ENCODE measurements at regions not wholly inside any gene's neighbourhood (a gene's known extent, or its start where the extent isn't known, plus 50 kb on each side); places are given as distances from the start of the nearest gene placed in this dataset.

DNA sequence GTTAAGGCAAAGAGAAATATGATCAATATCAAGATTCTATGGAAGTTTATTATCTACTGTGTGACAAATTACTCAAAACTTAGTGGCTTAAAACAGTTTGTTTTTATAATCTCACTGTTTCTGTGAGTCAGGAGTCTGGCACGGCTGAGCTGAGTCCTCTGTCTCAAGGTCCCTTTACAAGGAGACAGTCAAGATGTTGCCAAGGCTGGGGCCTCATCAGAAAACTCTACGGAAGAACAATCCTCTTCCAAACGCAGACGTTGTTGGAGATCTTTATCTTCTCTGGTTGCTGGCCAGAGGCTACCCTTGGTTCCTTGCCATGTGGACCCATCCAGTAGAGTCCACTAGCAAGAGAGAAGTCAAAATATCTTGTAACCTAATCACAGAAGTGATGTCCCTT is 100.6 kb upstream of the CCND2 start (continued):
- TF ChIP-seq EZH2 (IDR thresholded peaks at IDR 0.05; ENCODE audit: borderline replicate concordance, insufficient read depth, low read length, poor library complexity, severe bottlenecking) (no peak), EP300 (conservative IDR thresholded peaks at IDR 0.05; ENCODE audit: poor library complexity, severe bottlenecking) (no peak)

- H3K9ac ChIP-seq (ENCODE audit: low read length), result no peak overlapping the region
- no peaks in the 10 kb centered on the region for H3K79me2 ChIP-seq (replicated peaks; ENCODE audit: insufficient read depth, low read length)
- no peaks in the 10 kb centered on the region for H3K36me3 ChIP-seq (ENCODE audit: insufficient read depth, low read length)
- TF ChIP-seq REST (IDR thresholded peaks at IDR 0.05; ENCODE audit: borderline replicate concordance) (no peak), TAF1 (IDR thresholded peaks at IDR 0.05; ENCODE audit: low read depth) (no peak), CTCF (IDR thresholded peaks at IDR 0.05; ENCODE audit: poor library complexity, severe bottlenecking) (no peak), POLR2AphosphoS5 (IDR thresholded peaks at IDR 0.05) (no peak), EZH2 (IDR thresholded peaks at IDR 0.05; ENCODE audit: borderline replicate concordance, insufficient read depth, low read length, poor library complexity, severe bottlenecking) (no peak), MXI1 (conservative IDR thresholded peaks at IDR 0.05; ENCODE audit: poor library complexity, severe bottlenecking) (no peak), EP300 (conservative IDR thresholded peaks at IDR 0.05; ENCODE audit: poor library complexity, severe bottlenecking) (no peak), RAD21 (conservative IDR thresholded peaks at IDR 0.05) (no peak), SMC3 (conservative IDR thresholded peaks at IDR 0.05; ENCODE audit: poor library complexity) (no peak)
- H3K27me3 ChIP-seq (ENCODE audit: insufficient read depth, low read depth, low read length), result peaks cover 3% of the 10 kb centered on the region
- no peak overlapping the region for H3K4me3 ChIP-seq (ENCODE audit: low read length)
- H2AFZ ChIP-seq (ENCODE audit: low read depth, low read length), result no peak overlapping the region
- no peak overlapping the region for H3K27ac ChIP-seq (ENCODE audit: low read length)
- H3K9me2 ChIP-seq (ENCODE audit: insufficient read depth, low read length), result no peaks in the 10 kb centered on the region
- no peak overlapping the region for H3K4me2 ChIP-seq (ENCODE audit: low read length)
- no peaks in the 10 kb centered on the region for H4K20me1 ChIP-seq (ENCODE audit: insufficient read depth)
- H3K9me3 ChIP-seq (ENCODE audit: low read length), result no peaks in the 10 kb centered on the region
- no peaks in the 10 kb centered on the region for H3F3A ChIP-seq (ENCODE audit: insufficient read depth, low read length, poor library complexity, severe bottlenecking)
Measured at GRCh38 chr12:4171742-4172141, 101.8 kb upstream of the CCND2 start.

DNA sequence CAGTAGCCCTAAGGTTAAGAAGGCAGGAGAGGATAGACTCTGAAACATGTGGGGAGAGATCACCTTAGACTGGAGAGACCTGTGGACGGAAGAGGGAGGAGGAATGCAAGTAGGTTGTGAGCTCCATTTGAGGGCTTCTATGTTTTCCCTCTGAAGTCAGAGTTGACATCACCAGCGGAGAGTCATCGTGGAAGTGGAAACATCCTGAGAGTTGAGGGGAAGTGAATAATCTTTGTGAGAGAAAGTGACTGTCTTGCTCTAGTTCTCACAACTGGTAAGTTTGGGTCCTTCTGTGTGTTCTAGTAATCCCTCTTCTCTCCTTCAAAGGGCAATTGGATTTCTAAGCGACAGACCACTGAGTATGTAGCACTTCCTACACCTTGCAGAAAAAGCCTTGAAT is 103.6 kb upstream of the CCND2 start:
- no peaks in the 10 kb centered on the region for H3K9me2 ChIP-seq (ENCODE audit: insufficient read depth, low read length)
- no peak overlapping the region for H3K27ac ChIP-seq (ENCODE audit: low read length)
- no peak overlapping the region for H3K4me2 ChIP-seq (ENCODE audit: low read length)
- H3K4me3 ChIP-seq (ENCODE audit: low read length), result no peak overlapping the region
- peaks cover 3% of the 10 kb centered on the region for H3K27me3 ChIP-seq (ENCODE audit: insufficient read depth, low read depth, low read length)
- no peaks in the 10 kb centered on the region for H3K9me3 ChIP-seq (ENCODE audit: low read length)
- H3K36me3 ChIP-seq (ENCODE audit: insufficient read depth, low read length), result no peaks in the 10 kb centered on the region
- no peaks in the 10 kb centered on the region for H3K79me2 ChIP-seq (replicated peaks; ENCODE audit: insufficient read depth, low read length)
- H3F3A ChIP-seq (ENCODE audit: insufficient read depth, low read length, poor library complexity, severe bottlenecking), result no peaks in the 10 kb centered on the region
- H2AFZ ChIP-seq (ENCODE audit: low read depth, low read length), result no peak overlapping the region
- H4K20me1 ChIP-seq (ENCODE audit: insufficient read depth), result no peaks in the 10 kb centered on the region
- no peak for TF ChIP-seq POLR2AphosphoS5 (IDR thresholded peaks at IDR 0.05)
- TF ChIP-seq MXI1 (conservative IDR thresholded peaks at IDR 0.05; ENCODE audit: poor library complexity, severe bottlenecking), result no peak
- TF ChIP-seq RAD21 (conservative IDR thresholded peaks at IDR 0.05), result no peak
- TF ChIP-seq EP300 (conservative IDR thresholded peaks at IDR 0.05; ENCODE audit: poor library complexity, severe bottlenecking), result no peak
- no peak for TF ChIP-seq SMC3 (conservative IDR thresholded peaks at IDR 0.05; ENCODE audit: poor library complexity)
- TF ChIP-seq REST (IDR thresholded peaks at IDR 0.05; ENCODE audit: borderline replicate concordance), result no peak
- no peak for TF ChIP-seq CTCF (IDR thresholded peaks at IDR 0.05; ENCODE audit: poor library complexity, severe bottlenecking)
- TF ChIP-seq TAF1 (IDR thresholded peaks at IDR 0.05; ENCODE audit: low read depth), result no peak
- no peak for TF ChIP-seq EZH2 (IDR thresholded peaks at IDR 0.05; ENCODE audit: borderline replicate concordance, insufficient read depth, low read length, poor library complexity, severe bottlenecking)
- H3K9ac ChIP-seq (ENCODE audit: low read length), result no peak overlapping the region
